Transverse colon (tissue), 4 donors: ENCODE measurements at regions not wholly inside any gene's neighbourhood (a gene's known extent, or its start where the extent isn't known, plus 50 kb on each side); places are given as distances from the start of the nearest gene placed in this dataset.

ENCODE experiments used
- DNase-seq: peaks from one replicate; pipeline ENCODE4 v3.0.0-alpha.2; 2019
- H3K27ac ChIP-seq, 4 donors: fragments of 200-600 bp; sonication (generic); 2 replicates each; pipeline ENCODE4 v1.5.1; 2016 to 2018; ENCODE audit warnings: inconsistent platforms in 4 of 4
- H3K27me3 ChIP-seq: fragments of 200-600 bp; sonication (generic); 2 replicates; pipeline ENCODE4 v1.5.1; 2017; ENCODE audit warnings: inconsistent platforms
- H3K36me3 ChIP-seq, 4 donors: fragments of 200-600 bp; sonication (generic); 2 replicates each; pipeline ENCODE4 v1.5.1; 2017 to 2019; ENCODE audit warnings: inconsistent platforms in 4 of 4
- H3K4me1 ChIP-seq, 4 donors: fragments of 200-600 bp; sonication (generic); 2 replicates each; pipeline ENCODE4 v1.5.1; 2017 to 2020; ENCODE audit warnings: inconsistent platforms in 4 of 4
- H3K4me3 ChIP-seq, 4 donors: fragments of 200-600 bp; sonication (generic); 1 replicate in 1 of 4; 2 replicates in 3 of 4; pipeline versions ENCODE4 v1.5.1 to v1.6.1; 2017 to 2019; ENCODE audit warnings: inconsistent platforms in 4 of 4
- H3K9me3 ChIP-seq, 2 donors: fragments of 200-600 bp; sonication (generic); 2 replicates each; pipeline ENCODE4 v1.5.1; 2017 to 2019; ENCODE audit warnings: inconsistent platforms in 2 of 2
- EP300 ChIP-seq: sonication (generic); formaldehyde crosslinking; IDR thresholded peaks from one replicate; pipeline ENCODE4 v1.6.1; 2017; ENCODE audit warnings: antibody characterized with exemption, low read depth
- POLR2A ChIP-seq: fragments of 450-650 bp; IDR thresholded peaks from one replicate; pipeline ENCODE4 v1.6.1; 2016; ENCODE audit warnings: antibody characterized with exemption, mild to moderate bottlenecking, moderate library complexity
- POLR2AphosphoS5 ChIP-seq, 3 donors: sonication (generic); formaldehyde crosslinking; IDR thresholded peaks; one replicate each; pipeline ENCODE4 v1.6.1; 2016; ENCODE audit warnings: antibody characterized with exemption in 3 of 3
- WGBS, 2 donors: methylation state at CpG; one replicate each; pipeline ENCODE4 v1.1.5; 2018; ENCODE audit warnings: low coverage in 1 of 2; 5-methylcytosine and 5-hydroxymethylcytosine counted together
- in situ Hi-C, 4 donors: fragments of 200-750 bp; cut with MboI; loops; one replicate each; pipeline versions ENCODE4 v1.15.0 to v1.15.1; 2017; ENCODE audit warnings: low sequenced_read_pairs in 3 of 4, low pct_ligation_motif_present in 1 of 4, low pct_unique_long_range_greater_than_20kb in 1 of 4
- intact Hi-C: fragments of 100-400 bp; cut with DNase I; formaldehyde crosslinking; loops from one replicate; pipeline ENCODE4 v1.15.1; 2023; ENCODE audit warnings: low total_unique reads
- TF ChIP-seq, protein P1 (sequence below), 5 experiments: fragments of 200-600 bp in 3 of 5; fragments of 450-650 bp in 2 of 5; sonication (generic) in 3 of 5; IDR thresholded peaks; 1 replicate in 2 of 5; 2 replicates in 3 of 5; pipeline ENCODE4 v1.5.1; 2016 to 2017; ENCODE audit warnings: antibody characterized with exemption in 5 of 5, inconsistent platforms in 3 of 5, mild to moderate bottlenecking in 2 of 5, moderate library complexity in 1 of 5

- Histone ChIP-seq H3K9me3 (no peaks in the 10 kb centered on the region), H3K27ac (no peak overlapping the region), H3K36me3 (no peaks in the 10 kb centered on the region), H3K27me3 (no peaks in the 10 kb centered on the region), H3K4me1 (no peaks in the 10 kb centered on the region), H3K4me3 (no peak overlapping the region)
- 46 to 64% methylated on average over 2 of the region's 2 CpGs for WGBS, 2 donors
- in situ Hi-C loops (no loop called here), intact Hi-C loops (no loop called here)
- TF ChIP-seq, protein P1, sequence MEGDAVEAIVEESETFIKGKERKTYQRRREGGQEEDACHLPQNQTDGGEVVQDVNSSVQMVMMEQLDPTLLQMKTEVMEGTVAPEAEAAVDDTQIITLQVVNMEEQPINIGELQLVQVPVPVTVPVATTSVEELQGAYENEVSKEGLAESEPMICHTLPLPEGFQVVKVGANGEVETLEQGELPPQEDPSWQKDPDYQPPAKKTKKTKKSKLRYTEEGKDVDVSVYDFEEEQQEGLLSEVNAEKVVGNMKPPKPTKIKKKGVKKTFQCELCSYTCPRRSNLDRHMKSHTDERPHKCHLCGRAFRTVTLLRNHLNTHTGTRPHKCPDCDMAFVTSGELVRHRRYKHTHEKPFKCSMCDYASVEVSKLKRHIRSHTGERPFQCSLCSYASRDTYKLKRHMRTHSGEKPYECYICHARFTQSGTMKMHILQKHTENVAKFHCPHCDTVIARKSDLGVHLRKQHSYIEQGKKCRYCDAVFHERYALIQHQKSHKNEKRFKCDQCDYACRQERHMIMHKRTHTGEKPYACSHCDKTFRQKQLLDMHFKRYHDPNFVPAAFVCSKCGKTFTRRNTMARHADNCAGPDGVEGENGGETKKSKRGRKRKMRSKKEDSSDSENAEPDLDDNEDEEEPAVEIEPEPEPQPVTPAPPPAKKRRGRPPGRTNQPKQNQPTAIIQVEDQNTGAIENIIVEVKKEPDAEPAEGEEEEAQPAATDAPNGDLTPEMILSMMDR (IDR thresholded peaks at IDR 0.05) = no peak
- no peak for TF ChIP-seq POLR2AphosphoS5 (IDR thresholded peaks at IDR 0.05)
- no peak for TF ChIP-seq POLR2A
- no peak for TF ChIP-seq EP300
- DNase-seq = no peak
Measured at GRCh38 chrX:131942034-131942433, 81.1 kb upstream of the STK26 start.

DNA sequence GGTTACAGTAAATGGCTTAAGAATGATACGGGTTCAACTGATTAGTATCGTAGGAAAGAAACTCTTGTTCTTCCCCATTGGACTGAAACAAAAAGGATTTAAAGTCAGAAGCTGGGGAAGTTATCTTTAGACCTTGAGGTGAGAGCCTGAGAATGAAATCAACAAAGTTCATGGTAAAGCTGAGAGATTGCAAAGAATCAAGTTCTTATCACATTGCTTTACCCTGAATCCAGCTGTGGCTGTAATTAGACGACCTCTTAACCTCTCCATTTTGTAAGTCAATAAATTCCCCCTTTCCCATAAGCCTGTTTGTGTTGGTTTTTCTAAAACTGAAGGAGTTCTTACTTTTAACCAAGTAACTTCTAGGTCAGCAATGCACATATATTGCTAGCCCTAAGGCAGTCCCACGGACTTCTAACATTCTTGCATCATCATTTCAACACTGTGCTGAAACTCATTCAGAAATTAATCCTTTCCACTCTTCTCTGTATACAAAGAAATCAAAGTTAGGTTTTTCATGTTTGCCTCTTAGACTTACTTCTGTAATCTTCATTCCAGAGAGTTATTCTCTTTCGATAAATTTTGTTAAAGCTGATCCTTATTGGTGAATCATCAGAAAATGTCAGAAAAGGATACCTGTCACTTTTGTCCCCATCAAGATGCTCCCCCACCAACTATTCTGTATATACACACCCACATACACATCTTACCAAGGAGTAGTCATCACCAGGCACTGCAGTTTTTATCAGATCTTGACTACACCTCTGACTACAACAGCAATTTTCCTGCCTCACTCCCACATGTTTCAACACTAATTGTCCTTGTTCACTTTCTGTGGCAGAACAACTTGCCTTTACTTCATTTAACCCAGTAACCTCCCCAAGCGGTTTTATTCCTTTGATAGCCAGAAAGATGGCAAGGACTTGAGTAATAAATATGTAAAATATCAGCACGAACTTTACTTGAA, 77.9 kb upstream of the STK26 start:
- Histone ChIP-seq H3K9me3 (no peaks in the 10 kb centered on the region), H3K4me1 (no peaks in the 10 kb centered on the region), H3K27ac (no peak overlapping the region), H3K27me3 (no peaks in the 10 kb centered on the region), H3K4me3 (no peak overlapping the region), H3K36me3 (no peaks in the 10 kb centered on the region)
- TF ChIP-seq, protein P1 (IDR thresholded peaks at IDR 0.05) = no peak
- TF ChIP-seq POLR2A (no peak), POLR2AphosphoS5 (IDR thresholded peaks at IDR 0.05) (no peak), EP300 (no peak)
- in situ Hi-C loops = no loop called here
- no peak for DNase-seq
- 57 to 59% methylated on average over 6 to 7 of the region's 7 CpGs for WGBS, 2 donors
- intact Hi-C loops = no loop called here

GRCh38 chrX:131951166-131951565, 71.9 kb upstream of the STK26 start:
- in situ Hi-C loops = no loop called here
- TF ChIP-seq POLR2AphosphoS5 (IDR thresholded peaks at IDR 0.05) (no peak), POLR2A (no peak), EP300 (no peak)
- TF ChIP-seq, protein P1 (IDR thresholded peaks at IDR 0.05) = no peak
- intact Hi-C loops = no loop called here
- H3K4me3 ChIP-seq = no peak overlapping the region
- H3K9me3 ChIP-seq = no peaks in the 10 kb centered on the region
- no peaks in the 10 kb centered on the region for H3K27me3 ChIP-seq
- H3K36me3 ChIP-seq = no peaks in the 10 kb centered on the region
- DNase-seq = no peak
- no peak overlapping the region for H3K27ac ChIP-seq
- 75 to 100% methylated on average over 1 to 3 of the region's 3 CpGs for WGBS, 2 donors
- no peaks in the 10 kb centered on the region for H3K4me1 ChIP-seq

DNA sequence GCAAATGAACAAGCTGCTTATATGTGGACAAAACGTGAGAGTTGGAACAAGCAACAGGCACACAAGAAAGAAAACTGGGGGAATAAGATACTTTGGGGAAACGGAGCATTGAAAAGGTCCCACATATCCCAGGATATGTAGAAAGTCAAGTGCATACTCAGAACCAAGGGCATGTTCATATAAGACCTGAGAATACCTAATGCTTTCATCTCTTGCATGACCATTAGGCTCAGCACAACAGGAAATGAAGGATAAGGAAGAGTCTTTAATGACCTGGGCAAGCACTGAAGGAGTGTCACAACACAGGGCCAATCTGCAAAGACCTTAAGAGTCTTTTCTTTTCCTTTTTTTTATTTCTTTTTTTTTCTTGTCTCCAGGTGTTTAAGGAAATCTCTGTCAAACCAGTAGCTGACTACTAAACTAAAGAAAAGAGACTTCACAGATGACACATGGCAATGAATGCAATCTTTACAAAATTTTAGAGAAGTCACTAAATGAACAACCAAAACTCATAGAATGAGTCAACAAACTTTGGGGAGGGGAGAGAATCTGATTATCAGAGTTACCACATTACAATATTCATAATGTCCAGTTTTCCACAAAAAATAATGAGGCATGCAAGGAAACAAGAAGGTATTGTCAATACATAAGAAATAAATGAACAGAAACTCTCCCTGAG, 67.9 kb upstream of the STK26 start:
- in situ Hi-C loops = no loop called here
- WGBS, 2 donors = 28 to 71% methylated on average over 2 of the region's 2 CpGs

More for the DNA sequence above, 67.9 kb upstream of the STK26 start:
- Histone ChIP-seq H3K27ac (no peak overlapping the region), H3K36me3 (no peaks in the 10 kb centered on the region), H3K4me1 (no peaks in the 10 kb centered on the region), H3K9me3 (no peaks in the 10 kb centered on the region), H3K27me3 (no peaks in the 10 kb centered on the region), H3K4me3 (no peak overlapping the region)
- no peak for DNase-seq
- no peak for TF ChIP-seq POLR2AphosphoS5 (IDR thresholded peaks at IDR 0.05)
- TF ChIP-seq POLR2A = no peak
- TF ChIP-seq EP300 = no peak
- intact Hi-C loops = no loop called here
